ENCODE measurements at regions not wholly inside any gene's neighbourhood (a gene's known extent, or its start where the extent isn't known, plus 50 kb on each side); places are given as distances from the start of the nearest gene placed in this dataset.

- ATAC-seq (ENCODE audit: low read depth) (no peak), DNase-seq (no peak)
- Histone ChIP-seq H2AFZ (ENCODE audit: insufficient read depth, low read depth, low read length, poor library complexity, severe bottlenecking) (no peak overlapping the region), H4K20me1 (ENCODE audit: control insufficient read depth, insufficient read depth, low read length, poor library complexity, severe bottlenecking) (no peaks in the 10 kb centered on the region), H3K27me3 (replicated peaks in 1 of 4; ENCODE audit: control extremely low read depth in 1 of 4, control insufficient read depth in 3 of 4, insufficient read depth in 4 of 4, low read length in 3 of 4) (no peaks in the 10 kb centered on the region), H3K9ac (ENCODE audit: low read length) (no peak overlapping the region), H3K4me3 (ENCODE audit: control extremely low read depth in 1 of 5, extremely low read depth in 1 of 5, insufficient read depth in 1 of 5, low read depth in 2 of 5, low read length in 4 of 5) (no peak overlapping the region), H3K4me2 (replicated peaks; ENCODE audit: low read depth, low read length, poor library complexity, severe bottlenecking) (no peak overlapping the region), H3K27ac (ENCODE audit: low read length in 2 of 2) (no peak overlapping the region), H3K79me2 (ENCODE audit: control insufficient read depth, insufficient read depth, low read length) (no peaks in the 10 kb centered on the region), H3K4me1 (ENCODE audit: control insufficient read depth in 2 of 2, insufficient read depth in 2 of 2, low read length in 2 of 2) (no peaks in the 10 kb centered on the region), H3K36me3 (replicated peaks in 1 of 2; ENCODE audit: control extremely low read depth in 1 of 2, control insufficient read depth in 1 of 2, extremely low read depth in 1 of 2, insufficient read depth in 2 of 2, low read length in 1 of 2) (no peaks in the 10 kb centered on the region), H3K9me3 (ENCODE audit: control extremely low read depth in 1 of 3, control insufficient read depth in 2 of 3, insufficient read depth in 1 of 3, low read length in 2 of 3) (no peaks in the 10 kb centered on the region)
- Mint-ChIP-seq H3K4me3 (no peak overlapping the region), H3K27ac (no peak overlapping the region), H3K4me1 (no peaks in the 10 kb centered on the region), H3K9me3 (ENCODE audit: insufficient read depth) (no peaks in the 10 kb centered on the region), H3K27me3 (no peaks in the 10 kb centered on the region)
- TF ChIP-seq EZH2 (IDR thresholded peaks at IDR 0.05; ENCODE audit: borderline replicate concordance, insufficient read depth, low read depth, low read length, poor library complexity, severe bottlenecking) (no peak), CTCF (IDR thresholded peaks at IDR 0.05) (no peak)
- intact Hi-C loops (cut with micrococcal nuclease): no loop called here
- ChIA-PET POLR2A (no interaction called here), CTCF (no interaction called here)
- 93% methylated on average over 3 of the region's 8 CpGs for WGBS (ENCODE audit: insufficient coverage)
Observed at GRCh38 chrX:121135488-121136207, 88.2 kb downstream of the GLUD2 start.

- intact Hi-C loops (cut with micrococcal nuclease): no loop called here
- no peak for TF ChIP-seq EZH2 (IDR thresholded peaks at IDR 0.05; ENCODE audit: borderline replicate concordance, insufficient read depth, low read depth, low read length, poor library complexity, severe bottlenecking)
- no peak for TF ChIP-seq CTCF (IDR thresholded peaks at IDR 0.05)
- CTCF ChIA-PET: no interaction called here
- DNase-seq (no peak), ATAC-seq (ENCODE audit: low read depth) (no peak)
- POLR2A ChIA-PET: no interaction called here
- no peak overlapping the region for H3K27ac ChIP-seq (ENCODE audit: low read length in 2 of 2)
- Mint-ChIP-seq H3K9me3 (ENCODE audit: insufficient read depth) (no peaks in the 10 kb centered on the region), H3K27me3 (no peaks in the 10 kb centered on the region), H3K4me3 (no peak overlapping the region), H3K4me1 (no peaks in the 10 kb centered on the region), H3K27ac (no peak overlapping the region)
- no peaks in the 10 kb centered on the region for H3K36me3 ChIP-seq (replicated peaks in 1 of 2; ENCODE audit: control extremely low read depth in 1 of 2, control insufficient read depth in 1 of 2, extremely low read depth in 1 of 2, insufficient read depth in 2 of 2, low read length in 1 of 2)
- no peaks in the 10 kb centered on the region for H4K20me1 ChIP-seq (ENCODE audit: control insufficient read depth, insufficient read depth, low read length, poor library complexity, severe bottlenecking)
- no peaks in the 10 kb centered on the region for H3K4me1 ChIP-seq (ENCODE audit: control insufficient read depth in 2 of 2, insufficient read depth in 2 of 2, low read length in 2 of 2)
- H3K4me2 ChIP-seq (replicated peaks; ENCODE audit: low read depth, low read length, poor library complexity, severe bottlenecking): no peak overlapping the region
- no peaks in the 10 kb centered on the region for H3K9me3 ChIP-seq (ENCODE audit: control extremely low read depth in 1 of 3, control insufficient read depth in 2 of 3, insufficient read depth in 1 of 3, low read length in 2 of 3)
- H2AFZ ChIP-seq (ENCODE audit: insufficient read depth, low read depth, low read length, poor library complexity, severe bottlenecking): no peak overlapping the region
- no peak overlapping the region for H3K4me3 ChIP-seq (ENCODE audit: control extremely low read depth in 1 of 5, extremely low read depth in 1 of 5, insufficient read depth in 1 of 5, low read depth in 2 of 5, low read length in 4 of 5)
- no peaks in the 10 kb centered on the region for H3K79me2 ChIP-seq (ENCODE audit: control insufficient read depth, insufficient read depth, low read length)
- H3K9ac ChIP-seq (ENCODE audit: low read length): no peak overlapping the region
- H3K27me3 ChIP-seq (replicated peaks in 1 of 4; ENCODE audit: control extremely low read depth in 1 of 4, control insufficient read depth in 3 of 4, insufficient read depth in 4 of 4, low read length in 3 of 4): no peaks in the 10 kb centered on the region
Observed at GRCh38 chrX:121146059-121146628, 98.7 kb downstream of the GLUD2 start.

All from B cell (primary cell).